NB4 (cell line): ENCODE measurements at regions not wholly inside any gene's neighbourhood (a gene's known extent, or its start where the extent isn't known, plus 50 kb on each side); places are given as distances from the start of the nearest gene placed in this dataset.

Experiments
- DNase-seq: peaks from one replicate; pipeline ENCODE4 v3.0.0; 2010; ENCODE audit warnings: low read depth
- H3K4me3 ChIP-seq: one replicate; pipeline ENCODE4 v1.5.1; 2011; ENCODE audit warnings: mild to moderate bottlenecking, low read depth, low read length, moderate library complexity
- MAX ChIP-seq: IDR thresholded peaks from 2 replicates; pipeline ENCODE4 v1.6.1; 2011; ENCODE audit warnings: low read depth, low read length
- MYC ChIP-seq: IDR thresholded peaks from 2 replicates; pipeline ENCODE4 v1.6.1; 2011; ENCODE audit warnings: low read depth, low read length
- POLR2A ChIP-seq: IDR thresholded peaks from 2 replicates; pipeline ENCODE4 v1.6.1; 2011; ENCODE audit warnings: mild to moderate bottlenecking; ENCODE audit not compliant: insufficient read length; ENCODE audit errors: extremely low read depth
- TF ChIP-seq, protein P1 (sequence below): IDR thresholded peaks from one replicate; pipeline ENCODE4 v1.5.1; 2012; ENCODE audit warnings: low read depth, low read length

DNA sequence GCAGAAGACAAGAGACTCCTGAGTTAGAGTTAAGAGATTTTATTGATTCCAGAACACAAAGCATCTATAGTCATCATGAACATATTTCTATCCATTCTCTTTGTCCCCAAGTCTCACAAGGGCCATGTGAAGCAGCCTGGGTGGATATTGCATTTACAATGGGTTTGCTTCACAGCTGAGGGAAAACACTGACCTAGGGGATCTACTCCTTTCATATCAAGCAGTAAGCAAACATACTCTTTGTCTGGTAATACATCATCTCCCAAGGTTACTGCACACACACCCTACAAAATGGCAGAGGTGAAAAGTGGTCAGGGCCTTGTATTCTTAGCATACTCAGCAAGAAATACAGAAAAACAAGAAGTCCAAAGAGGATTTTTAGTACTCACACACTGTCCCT is 267.7 kb upstream of the BCHE start:
- TF ChIP-seq, protein P1, sequence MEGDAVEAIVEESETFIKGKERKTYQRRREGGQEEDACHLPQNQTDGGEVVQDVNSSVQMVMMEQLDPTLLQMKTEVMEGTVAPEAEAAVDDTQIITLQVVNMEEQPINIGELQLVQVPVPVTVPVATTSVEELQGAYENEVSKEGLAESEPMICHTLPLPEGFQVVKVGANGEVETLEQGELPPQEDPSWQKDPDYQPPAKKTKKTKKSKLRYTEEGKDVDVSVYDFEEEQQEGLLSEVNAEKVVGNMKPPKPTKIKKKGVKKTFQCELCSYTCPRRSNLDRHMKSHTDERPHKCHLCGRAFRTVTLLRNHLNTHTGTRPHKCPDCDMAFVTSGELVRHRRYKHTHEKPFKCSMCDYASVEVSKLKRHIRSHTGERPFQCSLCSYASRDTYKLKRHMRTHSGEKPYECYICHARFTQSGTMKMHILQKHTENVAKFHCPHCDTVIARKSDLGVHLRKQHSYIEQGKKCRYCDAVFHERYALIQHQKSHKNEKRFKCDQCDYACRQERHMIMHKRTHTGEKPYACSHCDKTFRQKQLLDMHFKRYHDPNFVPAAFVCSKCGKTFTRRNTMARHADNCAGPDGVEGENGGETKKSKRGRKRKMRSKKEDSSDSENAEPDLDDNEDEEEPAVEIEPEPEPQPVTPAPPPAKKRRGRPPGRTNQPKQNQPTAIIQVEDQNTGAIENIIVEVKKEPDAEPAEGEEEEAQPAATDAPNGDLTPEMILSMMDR = no peak
- TF ChIP-seq MAX = no peak
- TF ChIP-seq POLR2A = no peak
- TF ChIP-seq MYC = no peak
- DNase-seq = no peak

DNA sequence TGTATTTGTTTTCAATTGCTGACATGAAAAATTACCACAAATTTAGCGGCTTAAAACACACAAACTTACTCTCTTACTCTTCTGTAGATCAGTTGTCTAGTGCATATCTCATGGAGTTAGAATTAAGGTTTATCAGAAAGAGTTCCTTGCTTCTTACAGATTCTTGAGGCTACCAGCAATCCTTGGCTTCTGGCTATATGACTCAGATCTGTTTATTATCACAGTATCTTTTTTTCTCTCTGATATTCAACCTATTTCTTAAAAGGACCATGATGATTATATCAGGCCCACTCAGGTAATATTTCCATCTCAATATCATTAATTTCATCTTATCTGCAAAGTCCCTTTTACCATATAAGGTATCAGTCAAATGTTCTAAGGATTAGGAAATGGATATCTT is 263.5 kb upstream of the BCHE start:
- DNase-seq = no peak
- H3K4me3 ChIP-seq = no peak overlapping the region
- TF ChIP-seq MAX (no peak), POLR2A (no peak), MYC (no peak)
- TF ChIP-seq, protein P1 = no peak

More for the DNA sequence above, 267.7 kb upstream of the BCHE start:
- H3K4me3 ChIP-seq = no peak overlapping the region

- DNase-seq = no peak
- no peak for TF ChIP-seq MYC
- TF ChIP-seq MAX = no peak
- TF ChIP-seq, protein P1 = no peak
- TF ChIP-seq POLR2A = no peak
- no peak overlapping the region for H3K4me3 ChIP-seq
These were observed 252.4 kb upstream of the BCHE start for GRCh38 chr3:166089575-166089974.

GRCh38 chr3:166085164-166085856 is 248.1 kb upstream of the BCHE start:
- TF ChIP-seq MYC (no peak), POLR2A (no peak), MAX (no peak)
- DNase-seq = no peak
- H3K4me3 ChIP-seq = no peak overlapping the region

GRCh38 chr3:166080096-166080495 is 242.9 kb upstream of the BCHE start:
- no peak for DNase-seq
- H3K4me3 ChIP-seq = no peak overlapping the region
- TF ChIP-seq, protein P1 = no peak
- TF ChIP-seq POLR2A (no peak), MAX (no peak), MYC (no peak)

GRCh38 chr3:166071831-166072230 is 234.6 kb upstream of the BCHE start:
- TF ChIP-seq POLR2A (no peak), MAX (no peak), MYC (no peak)
- TF ChIP-seq, protein P1 = no peak
- no peak overlapping the region for H3K4me3 ChIP-seq
- no peak for DNase-seq
